Endothelial cell of umbilical vein (primary cell): ENCODE measurements at regions not wholly inside any gene's neighbourhood (a gene's known extent, or its start where the extent isn't known, plus 50 kb on each side); places are given as distances from the start of the nearest gene placed in this dataset.

Experiments
- BruUV-seq: library from RNA; stranded (reverse); fragments of 400-500 nt; replicated peaks from 2 replicates; lab custom pipeline; 2021; lab: Mats Ljungman, UMichigan
- CTCF ChIA-PET: fragments of 300-600, 350-600 bp; sonication (Branson Sonifier 250); formaldehyde crosslinking; loops from one replicate; lab custom pipeline; 2021; ENCODE audit warnings: antibody characterized with exemption, inconsistent platforms; lab: Charles Lee
- POLR2A ChIA-PET: fragments of 300-600, 350-600 bp; sonication (Branson Sonifier 250); formaldehyde crosslinking; loops from one replicate; lab custom pipeline; 2021; ENCODE audit warnings: antibody characterized with exemption, inconsistent platforms; lab: Charles Lee
- DNase-seq: peaks from one replicate; pipeline ENCODE4 v3.0.0-alpha.2; 2011; ENCODE audit warnings: low read depth, low spot score
- FAIRE-seq: peaks from 2 replicates; lab custom pipeline; 2011; peaks lifted over from hg19 to GRCh38; lab: Jason Lieb, UNC
- H2AFZ ChIP-seq: 2 replicates; pipeline ENCODE4 v1.6.0; 2012; ENCODE audit warnings: low read depth, low read length, control low read depth, inconsistent platforms
- H3K27ac ChIP-seq: 2 replicates; pipeline ENCODE4 v1.5.1; 2011; ENCODE audit warnings: low read depth, mild to moderate bottlenecking, control low read depth, low read length, moderate library complexity; ENCODE audit not compliant: insufficient read depth
- H3K27me3 ChIP-seq, 2 experiments: 2 replicates each; pipeline versions ENCODE4 v1.6.0 to v1.6.1; 2011; ENCODE audit warnings: low read length in 2 of 2, mixed read lengths in 1 of 2; ENCODE audit not compliant: control insufficient read depth in 2 of 2, insufficient read depth in 2 of 2
- H3K36me3 ChIP-seq, 2 experiments: 2 replicates in 1 of 2; 3 replicates in 1 of 2; pipeline ENCODE4 v1.5.1; 2011; ENCODE audit warnings: low read length in 2 of 2, mild to moderate bottlenecking in 1 of 2, moderate library complexity in 1 of 2; ENCODE audit not compliant: control insufficient read depth in 2 of 2, insufficient read depth in 2 of 2; ENCODE audit errors: extremely low read depth in 1 of 2
- H3K4me1 ChIP-seq: 3 replicates; pipeline ENCODE4 v1.5.1; 2011; ENCODE audit warnings: mild to moderate bottlenecking, low read length; ENCODE audit not compliant: control insufficient read depth, insufficient read depth; ENCODE audit errors: extremely low read depth
- H3K4me2 ChIP-seq: 2 replicates; pipeline ENCODE4 v1.6.1; 2011; ENCODE audit warnings: low read length, control low read depth, mixed read lengths; ENCODE audit not compliant: insufficient read depth
- H3K4me3 ChIP-seq, 3 experiments: fragments of 200-600 bp in 1 of 3; sonication (generic), shearing (Covaris generic) in 1 of 3; replicated peaks in 1 of 3; 2 replicates each; pipeline ENCODE4 v1.5.1; 2011 to 2016; ENCODE audit warnings: control low read depth in 3 of 3, low read length in 3 of 3, mild to moderate bottlenecking in 2 of 3, inconsistent platforms in 1 of 3, low read depth in 1 of 3, moderate library complexity in 1 of 3; ENCODE audit not compliant: insufficient read depth in 1 of 3
- H3K79me2 ChIP-seq: 2 replicates; pipeline ENCODE4 v1.6.0; 2012; ENCODE audit warnings: low read length, inconsistent platforms; ENCODE audit not compliant: control insufficient read depth, insufficient read depth
- H3K9ac ChIP-seq: replicated peaks from 2 replicates; pipeline ENCODE3; 2011; ENCODE audit warnings: low read length, control low read depth; ENCODE audit not compliant: insufficient read depth; ENCODE audit errors: extremely low read depth
- H3K9me1 ChIP-seq: replicated peaks from 3 replicates; pipeline ENCODE4 v1.6.0; 2011; ENCODE audit warnings: mild to moderate bottlenecking, low read length; ENCODE audit not compliant: control insufficient read depth, insufficient read depth; ENCODE audit errors: extremely low read depth
- H3K9me3 ChIP-seq: replicated peaks from 2 replicates; pipeline ENCODE4 v1.5.1; 2012; ENCODE audit warnings: low read length, inconsistent platforms; ENCODE audit not compliant: control insufficient read depth, insufficient read depth
- H4K20me1 ChIP-seq: replicated peaks from 2 replicates; pipeline ENCODE3; 2011; ENCODE audit warnings: mild to moderate bottlenecking, low read length; ENCODE audit not compliant: control insufficient read depth, insufficient read depth; ENCODE audit errors: extremely low read depth
- CTCF ChIP-seq, 2 donors: IDR thresholded peaks; 1 replicate in 1 of 2; 2 replicates in 1 of 2; pipeline ENCODE4 v1.5.1; 2011; ENCODE audit warnings: low read length in 2 of 2, mild to moderate bottlenecking in 2 of 2, moderate library complexity in 2 of 2, control low read depth in 1 of 2, inconsistent platforms in 1 of 2, low read depth in 1 of 2; ENCODE audit not compliant: insufficient read depth in 1 of 2; ENCODE audit errors: extremely low read depth in 1 of 2
- EZH2 ChIP-seq: IDR thresholded peaks from 2 replicates; pipeline ENCODE4 v1.6.1; 2012; ENCODE audit warnings: borderline replicate concordance, low read depth, mild to moderate bottlenecking, moderate library complexity, low read length, inconsistent platforms; ENCODE audit not compliant: severe bottlenecking
- FOS ChIP-seq: IDR thresholded peaks from 2 replicates; pipeline ENCODE4 v1.6.1; 2011; ENCODE audit warnings: mild to moderate bottlenecking, low read length, moderate library complexity, borderline replicate concordance; ENCODE audit not compliant: insufficient read depth
- GATA2 ChIP-seq: IDR thresholded peaks from 2 replicates; pipeline ENCODE4 v1.7.0; 2011; ENCODE audit warnings: low read depth, mild to moderate bottlenecking, moderate library complexity, mixed read lengths, low read length; ENCODE audit not compliant: insufficient read length, insufficient read depth
- JUN ChIP-seq: IDR thresholded peaks from 2 replicates; pipeline ENCODE4 v1.6.1; 2011; ENCODE audit warnings: borderline replicate concordance, low read depth; ENCODE audit not compliant: insufficient read length, insufficient read depth
- MYC ChIP-seq: IDR thresholded peaks from one replicate; pipeline ENCODE4 v1.6.1; 2011; ENCODE audit warnings: mild to moderate bottlenecking, low read depth, low read length
- POLR2A ChIP-seq: IDR thresholded peaks from 2 replicates; pipeline ENCODE4 v1.6.1; 2012; ENCODE audit warnings: low read depth, mild to moderate bottlenecking, control low read depth, low read length
- POLR2AphosphoS5 ChIP-seq: IDR thresholded peaks from 2 replicates; pipeline ENCODE4 v1.6.1; 2012; ENCODE audit warnings: low read depth, mild to moderate bottlenecking, control low read depth, low read length, moderate library complexity; ENCODE audit not compliant: insufficient read depth
- dilution Hi-C: fragments of 300-500 bp; cut with MboI; formaldehyde crosslinking; loops from one replicate; pipeline ENCODE4 v1.15.0; 2019; ENCODE audit warnings: low sequenced_read_pairs; ENCODE audit not compliant: extremely low pct_ligation_motif_present
- intact Hi-C: fragments of 100-400 bp; cut with micrococcal nuclease; formaldehyde crosslinking; loops from one replicate; pipeline ENCODE4 v1.10.0; 2022
- TF ChIP-seq, protein P1 (sequence below): IDR thresholded peaks from 2 replicates; pipeline ENCODE4 v1.6.1; 2011; ENCODE audit not compliant: insufficient read depth, insufficient read length

GRCh38 chr2:187056416-187057334 is 207.7 kb upstream of the ZSWIM2 start:
- POLR2A ChIA-PET, result no interaction called here
- FAIRE-seq (no peak), DNase-seq (no peak)
- no peak for TF ChIP-seq POLR2AphosphoS5
- TF ChIP-seq FOS, result no peak
- TF ChIP-seq JUN, result no peak
- TF ChIP-seq GATA2, result no peak
- TF ChIP-seq POLR2A, result no peak
- no peak for TF ChIP-seq MYC
- TF ChIP-seq CTCF (IDR thresholded peaks at IDR 0.05; ENCODE audit: extremely low read depth in 1 of 2, insufficient read depth in 1 of 2, low read depth in 1 of 2, low read length in 2 of 2), result no peak
- TF ChIP-seq, protein P1, sequence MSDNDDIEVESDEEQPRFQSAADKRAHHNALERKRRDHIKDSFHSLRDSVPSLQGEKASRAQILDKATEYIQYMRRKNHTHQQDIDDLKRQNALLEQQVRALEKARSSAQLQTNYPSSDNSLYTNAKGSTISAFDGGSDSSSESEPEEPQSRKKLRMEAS, result no peak
- no peak for TF ChIP-seq EZH2
- H3K9me3 ChIP-seq, result no peaks in the 10 kb centered on the region
- intact Hi-C loops, result no loop called here
- no peaks in the 10 kb centered on the region for H3K9me1 ChIP-seq
- no peaks in the 10 kb centered on the region for H3K27me3 ChIP-seq
- H2AFZ ChIP-seq, result no peak overlapping the region
- H3K36me3 ChIP-seq, result no peaks in the 10 kb centered on the region
- H3K4me3 ChIP-seq, result no peak overlapping the region
- H3K4me2 ChIP-seq, result no peak overlapping the region
- dilution Hi-C loops, result no loop called here
- no peaks in the 10 kb centered on the region for H4K20me1 ChIP-seq
- H3K9ac ChIP-seq, result no peak overlapping the region
- CTCF ChIA-PET, result no interaction called here
- H3K27ac ChIP-seq, result no peak overlapping the region
- no TSS peak for BruUV-seq
- H3K79me2 ChIP-seq, result no peaks in the 10 kb centered on the region
- no peaks in the 10 kb centered on the region for H3K4me1 ChIP-seq
